HepG2 (cell line): ENCODE measurements at regions not wholly inside any gene's neighbourhood (a gene's known extent, or its start where the extent isn't known, plus 50 kb on each side); places are given as distances from the start of the nearest gene placed in this dataset.
A peak's percentile ranks its signal among the peaks of the same experiment; 100 is the strongest.

Experiments
- ATAC-seq: fragments of 200-7000 bp; cut with Tn5 transposase; 3 replicates; pipeline ENCODE4 v1.9.1; 2020; ENCODE audit warnings: mild to moderate bottlenecking, moderate library complexity
- BruUV-seq: library from RNA; stranded (reverse); fragments of 400-500 nt; replicated peaks from 2 replicates; lab custom pipeline; 2021; lab: Mats Ljungman, UMichigan
- CTCF ChIA-PET: fragments of 300-600 bp; formaldehyde crosslinking; extraction: SDS; loops from one replicate; lab custom pipeline; 2021; ENCODE audit warnings: low total read pairs, inconsistent platforms, low intra/inter-chr PET ratio; lab: Yijun Ruan, JAX
- POLR2A ChIA-PET: fragments of 350-600 bp; sonication (Branson Sonifier 250); formaldehyde crosslinking; loops from one replicate; lab custom pipeline; 2020; ENCODE audit warnings: antibody characterized with exemption, inconsistent platforms; lab: Yijun Ruan, JAX
- DNase-seq: peaks from one replicate; pipeline ENCODE4 v3.0.0-alpha.2; 2015; ENCODE audit warnings: low spot score
- FAIRE-seq: peaks from 3 replicates; lab custom pipeline; 2011; peaks lifted over from hg19 to GRCh38; lab: Jason Lieb, UNC
- H2AFZ ChIP-seq: one replicate; pipeline ENCODE4 v1.6.1; 2011; ENCODE audit warnings: low read length, inconsistent platforms
- H3K27ac ChIP-seq: fragments of 300-600 bp; 3 replicates; pipeline ENCODE4 v1.8.0; 2011; ENCODE audit warnings: mixed run types, mild to moderate bottlenecking, mixed read lengths, low read length, inconsistent platforms; ENCODE audit not compliant: insufficient read depth; ENCODE audit errors: extremely low read length
- H3K27me3 ChIP-seq, 2 experiments: fragments of 200-600 bp in 1 of 2; 2 replicates in 1 of 2; 3 replicates in 1 of 2; pipeline versions ENCODE4 v1.6.0 to v1.8.0; 2011; ENCODE audit warnings: low read length in 2 of 2, mild to moderate bottlenecking in 2 of 2, moderate library complexity in 2 of 2, inconsistent platforms in 1 of 2; ENCODE audit not compliant: insufficient read depth in 2 of 2, control insufficient read depth in 1 of 2
- H3K36me3 ChIP-seq, 2 experiments: fragments of 200-600 bp in 1 of 2; replicated peaks in 1 of 2; 2 replicates in 1 of 2; 3 replicates in 1 of 2; pipeline versions ENCODE4 v1.5.1 to v1.8.0; 2011; ENCODE audit warnings: low read length in 2 of 2, inconsistent platforms in 1 of 2; ENCODE audit not compliant: insufficient read depth in 2 of 2, control insufficient read depth in 1 of 2
- H3K4me1 ChIP-seq: 2 replicates; pipeline ENCODE4 v1.5.1; 2012; ENCODE audit warnings: low read length, inconsistent platforms; ENCODE audit not compliant: insufficient read depth
- H3K4me2 ChIP-seq: 2 replicates; pipeline ENCODE4 v1.6.0; 2011; ENCODE audit warnings: low read depth, low read length, inconsistent platforms
- H3K4me3 ChIP-seq, 3 experiments: fragments of 200-600 bp in 1 of 3; sonication (generic), shearing (Covaris generic) in 1 of 3; replicated peaks in 1 of 3; 2 replicates each; pipeline ENCODE4 v1.5.1; 2011 to 2016; ENCODE audit warnings: low read length in 3 of 3, inconsistent platforms in 2 of 3, low read depth in 2 of 3, mild to moderate bottlenecking in 2 of 3, control low read depth in 1 of 3, mixed read lengths in 1 of 3; ENCODE audit not compliant: insufficient read depth in 1 of 3
- H3K79me2 ChIP-seq: one replicate; pipeline ENCODE4 v1.6.1; 2011; ENCODE audit warnings: low read length, inconsistent platforms; ENCODE audit not compliant: insufficient read depth
- H3K9ac ChIP-seq: 2 replicates; pipeline ENCODE4 v1.6.0; 2011; ENCODE audit warnings: mild to moderate bottlenecking, low read depth, low read length, inconsistent platforms; ENCODE audit not compliant: insufficient read depth
- H3K9me3 ChIP-seq: 2 replicates; pipeline ENCODE4 v1.5.1; 2012; ENCODE audit warnings: mild to moderate bottlenecking, low read length
- H4K20me1 ChIP-seq: 2 replicates; pipeline ENCODE4 v1.6.0; 2011; ENCODE audit warnings: inconsistent platforms, mild to moderate bottlenecking, low read length, moderate library complexity; ENCODE audit not compliant: insufficient read depth
- BCLAF1 ChIP-seq: fragments of 450-650 bp; IDR thresholded peaks from 2 replicates; pipeline ENCODE4 v1.6.1; 2017; ENCODE audit warnings: mild to moderate bottlenecking
- CHD2 ChIP-seq: IDR thresholded peaks from 2 replicates; pipeline ENCODE4 v1.6.1; 2011; ENCODE audit warnings: low read depth, low read length, improper control_type of control experiment
- ZNF652 ChIP-seq: IDR thresholded peaks from 2 replicates; pipeline ENCODE4 v1.6.1; 2016; ENCODE audit warnings: low read depth, borderline replicate concordance
- WGBS: methylation state at CpG from one replicate; pipeline ENCODE4 v1.1.6; 2017; ENCODE audit warnings: low lambda C conversion rate; 5-methylcytosine and 5-hydroxymethylcytosine counted together
- in situ Hi-C: cut with HindIII; loops from 2 replicates; pipeline ENCODE4 v1.10.0; 2017; ENCODE audit warnings: low pct_unique_long_range_greater_than_20kb; ENCODE audit not compliant: extremely low pct_ligation_motif_present
- intact Hi-C: fragments of 100-400 bp; cut with micrococcal nuclease; formaldehyde crosslinking; loops from one replicate; pipeline ENCODE4 v1.10.0; 2022; ENCODE audit not compliant: unreplicated experiment

DNA sequence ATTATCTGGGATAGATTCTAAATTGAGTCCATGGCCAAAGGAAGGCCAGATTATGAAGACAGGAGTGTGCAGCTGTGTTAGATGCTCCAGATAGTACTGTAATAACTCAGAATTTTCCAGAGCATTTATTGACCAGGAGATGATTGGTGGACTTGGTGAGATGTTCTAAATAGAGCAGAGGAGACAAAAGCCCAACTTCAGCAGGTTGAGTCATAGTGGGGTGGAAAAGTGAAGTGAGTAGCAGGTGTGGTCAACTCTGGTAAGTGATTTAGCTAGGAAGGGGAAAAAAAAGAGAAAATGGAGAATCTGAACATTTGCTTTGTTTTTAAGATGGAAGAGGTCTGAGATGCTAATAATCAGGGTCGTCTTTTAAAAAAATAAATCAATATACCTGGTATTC is 227.4 kb downstream of the TMEM200A start (continued):
- TF ChIP-seq BCLAF1: no peak
- TF ChIP-seq, all 625 proteins: peak for 0

GRCh38 chr6:130593948-130594347 is 228.1 kb downstream of the TMEM200A start:
- Histone ChIP-seq H3K4me3 (no peak overlapping the region), H4K20me1 (no peaks in the 10 kb centered on the region), H3K4me1 (no peaks in the 10 kb centered on the region), H3K79me2 (no peaks in the 10 kb centered on the region), H2AFZ (no peak overlapping the region), H3K36me3 (no peaks in the 10 kb centered on the region), H3K27ac (no peak overlapping the region), H3K27me3 (no peaks in the 10 kb centered on the region)
- ATAC-seq: no peak
- no peak for FAIRE-seq
- DNase-seq: no peak
- POLR2A ChIA-PET: no interaction called here
- in situ Hi-C loops (no loop called here), intact Hi-C loops (no loop called here)
- WGBS: 3% methylated on average over 3 of the region's 3 CpGs
- TF ChIP-seq CHD2 (no peak), ZNF652 (CRISPR knock-in tag) (peak; percentile 79)
- TF ChIP-seq, all 625 proteins: peak for 1
- BruUV-seq: no TSS peak
- CTCF ChIA-PET: no interaction called here
- Histone ChIP-seq H3K4me2 (no peak overlapping the region), H3K9ac (no peak overlapping the region), H3K9me3 (0 out of 2 replicates have a peak, but pooled peaks cover 5% of the 10 kb centered on the region)
